Urinary bladder (tissue), 3 donors: ENCODE measurements at regions not wholly inside any gene's neighbourhood (a gene's known extent, or its start where the extent isn't known, plus 50 kb on each side); places are given as distances from the start of the nearest gene placed in this dataset.

Source experiments
- DNase-seq: peaks from one replicate; pipeline ENCODE4 v3.0.0-alpha.2; 2015; ENCODE audit errors: extremely low spot score
- H3K27ac ChIP-seq: one replicate; pipeline ENCODE4 v1.5.1; 2013; ENCODE audit warnings: low read depth, mild to moderate bottlenecking, moderate library complexity
- H3K36me3 ChIP-seq: one replicate; pipeline ENCODE4 v1.6.1; 2013; ENCODE audit warnings: mild to moderate bottlenecking, moderate library complexity; ENCODE audit not compliant: insufficient read depth
- H3K4me1 ChIP-seq: one replicate; pipeline ENCODE4 v1.6.1; 2013; ENCODE audit warnings: mild to moderate bottlenecking, moderate library complexity; ENCODE audit not compliant: insufficient read depth
- H3K4me3 ChIP-seq: one replicate; pipeline ENCODE4 v1.5.1; 2013; ENCODE audit warnings: low read depth, low read length
- WGBS: extraction: QIAGEN DNeasy Blood & Tissue Kit; methylation state at CpG from one replicate; pipeline ENCODE4 v1.1.7; 2013; 5-methylcytosine and 5-hydroxymethylcytosine counted together
- donor health status: healthy with polysubstance abuse.
- donor health status: healthy.

DNA sequence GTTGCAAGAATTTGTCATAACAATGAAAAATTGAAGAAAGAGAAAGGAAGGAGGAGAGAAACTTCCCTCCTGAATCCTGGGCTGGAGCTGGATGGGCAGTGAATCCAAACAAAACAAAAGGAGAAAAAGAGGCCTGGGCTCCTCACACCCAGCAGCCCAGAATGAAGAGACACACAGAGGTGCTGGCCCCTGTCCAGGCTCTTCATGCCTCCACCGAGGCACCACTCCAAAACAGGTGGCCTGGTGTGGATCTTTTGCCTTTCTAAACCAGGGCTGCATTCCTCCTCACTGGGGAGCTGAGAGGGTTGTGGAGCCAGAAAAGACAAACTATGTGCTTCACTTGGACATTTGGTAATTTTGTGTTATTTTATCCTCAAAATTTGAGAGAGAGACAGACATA lies 76.0 kb downstream of the FAM124B start:
- Histone ChIP-seq H3K4me1 (no peaks in the 10 kb centered on the region), H3K27ac (no peak overlapping the region), H3K4me3 (no peak overlapping the region), H3K36me3 (no peaks in the 10 kb centered on the region)
- DNase-seq: no peak
- 39% methylated on average over 1 of the region's 1 CpG for WGBS

DNA sequence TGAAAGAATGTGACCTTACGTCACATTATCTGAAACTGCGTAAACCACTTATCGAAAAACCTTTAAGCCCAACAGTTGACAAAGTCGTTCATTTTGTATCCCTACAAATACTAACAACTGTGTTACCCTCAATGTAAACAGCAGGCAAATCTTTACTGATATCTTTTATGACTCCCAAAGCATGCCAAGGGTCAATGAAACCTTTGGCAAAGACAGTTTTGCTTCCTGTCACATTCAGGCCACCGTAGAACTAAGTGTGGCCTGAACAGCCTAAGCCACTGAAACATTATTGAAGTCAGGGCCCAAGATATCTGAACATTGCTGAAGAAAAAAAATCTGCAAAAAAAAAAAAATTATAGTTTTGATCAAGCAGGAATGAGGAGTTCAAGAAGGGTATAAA lies 77.3 kb downstream of the FAM124B start:
- no peak overlapping the region for H3K27ac ChIP-seq
- no peaks in the 10 kb centered on the region for H3K36me3 ChIP-seq
- 75% methylated on average over 5 of the region's 5 CpGs for WGBS
- no peaks in the 10 kb centered on the region for H3K4me1 ChIP-seq
- H3K4me3 ChIP-seq: no peak overlapping the region
- no peak for DNase-seq

DNA sequence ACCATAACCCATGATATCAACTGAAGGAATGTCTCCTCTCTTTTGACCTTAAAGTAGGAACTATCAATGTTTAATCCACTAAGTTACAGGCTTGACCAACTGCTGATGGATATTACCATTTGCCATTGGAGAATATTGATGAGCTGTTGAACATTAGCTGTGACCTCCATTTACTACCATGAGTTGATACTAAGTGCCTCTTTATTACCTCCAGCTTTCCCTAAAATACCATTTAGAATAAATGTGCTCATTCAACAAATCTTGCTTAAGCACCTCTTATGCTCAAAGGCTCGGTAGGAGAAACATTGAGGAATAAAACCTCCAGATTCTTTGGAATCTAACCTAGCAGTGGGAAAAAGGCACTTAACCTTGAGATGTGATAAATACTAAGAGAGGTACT lies 81.2 kb downstream of the FAM124B start:
- Histone ChIP-seq H3K4me3 (no peak overlapping the region), H3K27ac (no peak overlapping the region), H3K36me3 (no peaks in the 10 kb centered on the region), H3K4me1 (no peaks in the 10 kb centered on the region)
- no peak for DNase-seq
- 73% methylated on average over 1 of the region's 1 CpG for WGBS

GRCh38 chr2:224319750-224320149 lies 82.2 kb downstream of the FAM124B start:
- no peaks in the 10 kb centered on the region for H3K4me1 ChIP-seq
- no peak for DNase-seq
- H3K27ac ChIP-seq: no peak overlapping the region
- no peak overlapping the region for H3K4me3 ChIP-seq
- H3K36me3 ChIP-seq: no peaks in the 10 kb centered on the region
- 70% methylated on average over 5 of the region's 5 CpGs for WGBS

GRCh38 chr2:224312741-224313140 lies 89.2 kb downstream of the FAM124B start:
- 80% methylated on average over 3 of the region's 3 CpGs for WGBS
- Histone ChIP-seq H3K4me3 (no peak overlapping the region), H3K4me1 (no peaks in the 10 kb centered on the region), H3K27ac (no peak overlapping the region), H3K36me3 (no peaks in the 10 kb centered on the region)
- DNase-seq: no peak

GRCh38 chr2:224310943-224311625 lies 90.8 kb downstream of the FAM124B start:
- H3K4me3 ChIP-seq: no peak overlapping the region
- H3K36me3 ChIP-seq: no peaks in the 10 kb centered on the region
- WGBS: 60% methylated on average over 8 of the region's 8 CpGs
- DNase-seq: no peak
- no peak overlapping the region for H3K27ac ChIP-seq
- H3K4me1 ChIP-seq: no peaks in the 10 kb centered on the region

GRCh38 chr2:224309176-224309575 lies 92.7 kb downstream of the FAM124B start:
- H3K4me1 ChIP-seq: no peaks in the 10 kb centered on the region
- WGBS: 84% methylated on average over 4 of the region's 4 CpGs
- no peak overlapping the region for H3K27ac ChIP-seq
- DNase-seq: no peak
- H3K4me3 ChIP-seq: no peak overlapping the region
- H3K36me3 ChIP-seq: no peaks in the 10 kb centered on the region

GRCh38 chr2:224308272-224308911 lies 93.5 kb downstream of the FAM124B start:
- Histone ChIP-seq H3K4me3 (no peak overlapping the region), H3K27ac (no peak overlapping the region), H3K4me1 (no peaks in the 10 kb centered on the region), H3K36me3 (no peaks in the 10 kb centered on the region)
- 53% methylated on average over 2 of the region's 2 CpGs for WGBS
- DNase-seq: no peak

- Histone ChIP-seq H3K27ac (no peak overlapping the region), H3K36me3 (no peaks in the 10 kb centered on the region), H3K4me1 (no peaks in the 10 kb centered on the region), H3K4me3 (no peak overlapping the region)
- no peak for DNase-seq
- WGBS: 92% methylated on average over 8 of the region's 8 CpGs
These were observed 99.0 kb downstream of the FAM124B start for GRCh38 chr2:224302952-224303351.

DNA sequence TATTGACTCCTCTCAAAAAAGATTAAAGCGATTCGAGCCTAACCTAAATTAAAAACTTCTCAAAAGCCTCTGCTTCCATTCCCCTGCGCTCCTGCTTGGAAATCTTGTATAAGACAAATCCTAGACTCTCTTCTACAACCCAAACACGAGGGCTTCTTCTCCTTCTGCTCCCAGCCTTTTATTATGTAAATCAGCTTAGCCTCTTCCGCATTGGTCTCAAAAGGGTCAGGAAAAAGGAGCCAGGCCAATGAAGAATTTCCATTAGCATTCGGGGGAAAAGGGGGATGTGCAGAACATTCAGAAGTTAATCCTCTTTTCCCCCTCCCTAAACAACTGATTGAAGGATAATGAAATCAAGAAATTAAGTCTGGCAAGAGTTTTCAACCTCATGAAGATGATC lies 107.9 kb downstream of the FAM124B start:
- WGBS: 73% methylated on average over 6 of the region's 6 CpGs
- no peak overlapping the region for H3K27ac ChIP-seq
- no peaks in the 10 kb centered on the region for H3K4me1 ChIP-seq
- H3K36me3 ChIP-seq: no peaks in the 10 kb centered on the region
- no peak for DNase-seq
- H3K4me3 ChIP-seq: no peak overlapping the region

- H3K27ac ChIP-seq: no peak overlapping the region
- WGBS: 24% methylated on average over 2 of the region's 2 CpGs
- no peak for DNase-seq
- no peaks in the 10 kb centered on the region for H3K36me3 ChIP-seq
- H3K4me3 ChIP-seq: no peak overlapping the region
- H3K4me1 ChIP-seq: no peaks in the 10 kb centered on the region
These were observed 114.4 kb downstream of the FAM124B start for GRCh38 chr2:224287531-224287930.

GRCh38 chr2:224286923-224287322 lies 115.0 kb downstream of the FAM124B start:
- no peak overlapping the region for H3K27ac ChIP-seq
- 37% methylated on average over 2 of the region's 2 CpGs for WGBS
- no peak for DNase-seq
- no peak overlapping the region for H3K4me3 ChIP-seq
- H3K36me3 ChIP-seq: no peaks in the 10 kb centered on the region
- H3K4me1 ChIP-seq: no peaks in the 10 kb centered on the region

DNA sequence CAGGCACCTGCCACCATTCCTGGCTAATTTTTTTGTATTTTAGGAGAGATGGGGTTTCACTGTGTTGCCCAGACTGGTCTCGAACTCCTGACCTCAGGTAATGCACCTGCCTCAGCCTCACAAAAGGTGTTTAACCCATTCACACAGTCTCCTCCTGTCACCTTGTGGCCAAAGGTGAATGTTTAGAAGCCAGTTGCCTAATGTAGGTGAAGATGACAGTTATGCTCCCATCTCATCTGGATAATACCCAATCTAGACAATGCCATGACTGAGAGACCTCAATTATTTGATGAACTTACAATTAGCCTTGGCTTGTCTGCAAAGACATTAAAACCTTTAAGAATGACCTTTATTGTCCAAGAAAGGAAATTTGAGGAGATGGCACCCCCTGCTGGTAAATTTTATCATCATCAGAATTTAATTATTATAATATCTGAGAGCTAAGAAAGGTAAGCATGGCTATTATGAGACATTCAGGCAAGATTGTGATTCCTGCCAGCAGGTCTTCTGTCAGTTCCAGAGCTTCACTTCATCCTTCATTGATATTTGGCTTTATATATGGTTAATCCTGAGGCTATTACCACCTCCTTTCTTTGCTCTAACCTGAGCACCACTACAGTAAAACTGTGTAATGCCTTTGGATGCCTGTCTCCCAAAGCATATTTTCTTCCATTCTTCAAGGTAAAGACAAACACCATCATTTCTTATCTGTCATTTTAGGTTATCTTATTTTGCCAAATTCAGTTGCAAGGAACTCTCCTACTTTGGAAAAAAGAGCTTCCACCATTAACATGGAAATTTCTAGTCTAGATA lies 117.6 kb downstream of the FAM124B start:
- WGBS: 58% methylated on average over 1 of the region's 1 CpG
- H3K4me3 ChIP-seq: no peak overlapping the region
- DNase-seq: peak; percentile 35
- no peak overlapping the region for H3K27ac ChIP-seq
- H3K4me1 ChIP-seq: no peaks in the 10 kb centered on the region
- H3K36me3 ChIP-seq: no peaks in the 10 kb centered on the region

DNA sequence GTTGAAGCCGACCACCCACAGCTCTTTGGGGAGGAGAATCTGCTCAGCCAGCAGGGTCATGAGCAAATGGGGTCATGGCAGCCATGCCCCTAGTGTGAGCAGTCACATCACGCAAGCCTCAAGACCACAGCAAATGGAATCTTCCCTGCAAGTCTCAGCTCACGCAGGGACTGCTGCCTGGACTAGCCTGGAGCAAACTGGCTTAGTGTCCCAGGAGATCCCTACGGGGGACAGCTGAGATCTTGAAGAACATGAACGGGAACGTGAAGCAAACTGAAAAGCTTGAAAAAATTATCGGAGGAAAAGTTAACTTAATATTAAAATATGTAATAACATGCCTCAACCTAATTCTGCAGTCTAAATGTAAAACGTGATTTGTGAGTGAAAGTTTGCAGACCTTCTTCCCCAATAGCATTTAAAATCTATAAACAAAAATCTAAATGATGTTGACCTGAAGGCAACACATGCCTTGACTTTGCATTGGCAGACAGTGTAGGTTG lies 118.4 kb downstream of the FAM124B start:
- Histone ChIP-seq H3K36me3 (no peaks in the 10 kb centered on the region), H3K27ac (no peak overlapping the region), H3K4me3 (no peak overlapping the region), H3K4me1 (no peaks in the 10 kb centered on the region)
- DNase-seq: no peak
- WGBS: 81% methylated on average over 8 of the region's 8 CpGs
